ENCODE measurements at regions not wholly inside any gene's neighbourhood (a gene's known extent, or its start where the extent isn't known, plus 50 kb on each side); places are given as distances from the start of the nearest gene placed in this dataset.
A peak's percentile ranks its signal among the peaks of the same experiment; 100 is the strongest.
"Not testable (repeated sequence)": the region's sequence is repeated elsewhere in the genome, so short reads cannot be mapped to it uniquely, and the experiment has no call there.

DNA sequence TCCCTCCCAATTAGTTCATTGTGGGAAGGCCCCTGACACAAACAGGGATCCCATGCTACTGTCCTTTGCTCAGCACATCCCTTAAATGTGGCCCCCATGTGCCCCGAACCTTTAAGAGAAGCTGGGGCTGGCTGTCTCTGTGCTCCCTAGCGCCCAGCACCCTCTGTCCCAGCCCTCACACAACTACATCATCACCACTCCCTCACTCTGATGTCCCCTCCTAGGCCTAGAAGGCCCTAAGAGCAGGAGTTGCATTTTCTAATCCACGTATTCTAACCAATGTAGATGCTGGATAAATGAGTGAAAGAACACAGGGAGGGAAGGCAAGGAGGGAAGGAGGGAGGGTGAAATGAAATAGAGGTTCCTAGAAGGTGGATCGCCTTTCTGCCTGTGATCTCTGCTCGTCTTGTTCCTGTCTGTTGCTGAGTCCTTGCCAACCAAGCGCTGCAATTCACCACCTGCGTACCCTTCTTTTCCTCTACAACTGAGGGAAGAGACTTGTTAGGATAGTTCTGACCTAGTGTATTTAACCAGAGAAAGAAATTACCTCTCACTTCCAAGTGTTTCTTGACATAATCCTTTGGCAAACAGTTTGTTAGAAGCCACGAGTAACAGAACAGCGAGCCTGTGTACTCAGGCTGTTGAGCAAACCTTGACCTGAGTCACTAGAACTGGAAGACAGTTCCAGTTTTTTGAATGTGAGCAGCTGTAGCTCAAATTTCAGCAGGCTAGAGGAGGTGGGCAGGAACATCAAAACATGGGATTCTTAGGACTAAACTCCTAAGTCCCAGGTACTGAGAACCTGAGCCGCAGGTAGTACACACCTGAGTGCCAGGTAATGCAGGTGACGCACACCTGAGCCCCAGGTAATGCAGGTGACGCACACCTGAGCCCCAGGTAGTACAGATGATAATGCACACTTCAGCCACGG lies 181.5 kb upstream of the ID2 start:
- no peak for DNase-seq (ENCODE audit: low spot score)

GRCh38 chr2:8501061-8501720 lies 180.7 kb upstream of the ID2 start:
- DNase-seq (ENCODE audit: low spot score): no peak

DNA sequence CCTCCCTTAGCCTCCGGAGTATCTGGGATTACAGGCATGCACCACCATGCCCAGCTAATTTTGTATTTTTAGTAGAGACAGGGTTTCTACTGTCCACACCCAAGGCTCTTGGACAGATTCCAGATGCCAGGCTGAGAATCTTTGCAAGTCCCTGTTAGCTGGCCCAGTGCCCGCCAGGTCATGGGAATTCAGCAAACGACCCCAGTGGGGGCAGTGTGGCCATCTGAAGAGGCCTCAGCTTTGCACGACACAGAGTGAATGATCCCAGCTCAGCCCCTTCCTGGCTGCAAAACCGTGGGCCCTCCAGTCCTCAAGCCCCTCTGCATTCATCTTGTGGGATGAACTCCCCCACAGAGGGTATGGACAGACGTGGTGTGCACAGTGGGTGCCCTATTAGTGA lies 179.5 kb upstream of the ID2 start:
- no peak for DNase-seq (ENCODE audit: low spot score)

- DNase-seq (ENCODE audit: low spot score): no peak
Observed at GRCh38 chr2:8505311-8505920, 176.4 kb upstream of the ID2 start.

GRCh38 chr2:8506746-8507145 lies 175.1 kb upstream of the ID2 start:
- no peak for DNase-seq (ENCODE audit: low spot score)

DNA sequence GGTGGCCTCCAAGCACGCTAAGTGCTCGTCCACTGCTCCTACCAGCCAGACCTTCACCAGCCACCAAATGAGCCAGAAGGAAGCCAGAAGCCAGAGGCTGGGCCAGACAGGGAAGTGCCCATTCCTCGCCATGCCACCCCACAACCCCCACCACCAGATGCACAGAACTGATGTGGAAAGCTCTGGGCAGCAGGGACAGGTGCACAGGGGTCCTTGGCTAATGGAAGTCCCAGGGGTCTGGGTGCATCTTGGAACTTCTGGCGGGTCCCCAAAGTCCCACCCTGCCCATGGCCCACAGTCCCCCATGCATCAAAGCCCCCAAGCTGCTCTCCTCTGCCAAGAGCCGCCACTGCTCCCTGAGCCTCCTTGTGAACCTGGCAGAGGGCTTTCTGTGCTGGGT lies 173.1 kb upstream of the ID2 start:
- DNase-seq (ENCODE audit: low spot score): no peak

GRCh38 chr2:8509621-8510020 lies 172.2 kb upstream of the ID2 start:
- DNase-seq (ENCODE audit: low spot score): no peak

DNA sequence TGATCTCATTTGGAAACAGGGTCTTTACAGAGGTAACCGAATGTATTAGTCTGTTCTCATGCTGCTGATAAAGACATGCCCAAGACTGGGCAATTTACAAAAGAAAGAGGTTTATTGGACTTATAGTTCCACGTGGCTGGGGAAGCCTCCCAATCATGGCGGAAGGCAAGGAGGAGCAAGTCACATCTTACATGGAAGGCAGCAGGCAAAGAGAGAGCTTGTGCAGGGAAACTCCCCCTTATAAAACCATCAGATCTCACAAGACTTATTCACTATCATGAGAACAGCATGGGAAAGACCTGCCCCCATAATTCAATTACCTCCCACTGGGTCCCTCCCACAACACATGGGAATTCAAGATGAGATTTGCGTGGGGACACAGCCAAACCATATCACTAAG lies 171.8 kb upstream of the ID2 start:
- DNase-seq (ENCODE audit: low spot score): not testable (repeated sequence)

- DNase-seq (ENCODE audit: low spot score): no peak
Observed at GRCh38 chr2:8510519-8510918, 171.3 kb upstream of the ID2 start.

GRCh38 chr2:8511868-8512612 lies 169.8 kb upstream of the ID2 start:
- DNase-seq (ENCODE audit: low spot score): peak; percentile 83

- DNase-seq (ENCODE audit: low spot score): no peak
Observed at GRCh38 chr2:8513601-8514273, 168.1 kb upstream of the ID2 start.

DNA sequence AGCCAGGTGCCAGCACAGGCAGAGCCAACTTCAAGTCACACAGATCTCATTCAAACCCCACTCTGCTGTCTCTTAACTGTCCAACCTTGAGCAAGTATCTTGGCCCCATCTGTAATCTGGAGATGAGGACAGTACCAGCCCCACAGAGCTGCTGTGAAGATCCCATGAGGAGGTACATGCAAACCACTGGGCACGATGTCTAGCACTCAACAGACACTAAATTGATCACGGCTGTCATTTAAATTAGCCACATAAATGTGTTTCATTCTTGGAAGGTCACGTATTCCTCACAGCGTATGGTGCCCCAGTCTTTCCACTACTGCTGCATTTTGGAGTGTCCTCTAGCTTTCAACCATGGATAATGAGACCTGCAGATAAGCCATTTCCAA lies 167.6 kb upstream of the ID2 start:
- no peak for DNase-seq (ENCODE audit: low spot score)

- DNase-seq (ENCODE audit: low spot score): no peak
Observed at GRCh38 chr2:8514796-8515758, 166.8 kb upstream of the ID2 start.

GRCh38 chr2:8515864-8516533 lies 165.9 kb upstream of the ID2 start:
- no peak for DNase-seq (ENCODE audit: low spot score)

DNA sequence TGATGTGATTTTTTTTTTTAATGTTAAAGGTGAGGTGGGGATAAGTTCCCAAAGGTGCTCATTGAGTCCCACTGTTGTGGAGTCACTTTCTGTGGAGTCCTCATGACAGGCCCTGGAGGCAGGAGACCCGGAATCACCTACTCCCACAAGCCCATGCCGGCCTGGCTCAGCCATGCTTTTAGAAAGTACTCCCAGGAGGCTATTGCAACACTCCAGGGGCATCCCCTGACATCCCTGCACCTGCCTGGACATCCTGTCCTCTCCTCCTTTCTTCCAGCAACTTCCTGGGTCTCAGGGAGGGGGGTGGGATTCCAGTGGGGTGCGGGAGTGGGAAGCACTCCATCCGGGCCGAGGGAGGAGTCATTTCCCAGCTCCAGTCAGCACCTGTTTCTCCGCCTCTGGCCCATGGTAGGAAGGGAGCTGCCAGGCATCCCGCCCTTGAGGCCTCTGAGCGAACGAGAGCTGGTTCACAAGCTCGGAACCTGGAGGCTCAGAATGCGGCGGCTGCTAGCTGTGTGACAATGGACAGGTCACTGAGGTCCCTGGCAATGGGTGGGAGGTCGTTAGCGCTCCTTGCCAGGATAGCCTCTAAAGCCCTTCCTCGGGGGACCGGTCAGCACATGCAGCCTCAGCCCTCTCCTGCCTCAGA lies 163.9 kb upstream of the ID2 start:
- DNase-seq (ENCODE audit: low spot score): no peak

- DNase-seq (ENCODE audit: low spot score): no peak
Observed at GRCh38 chr2:8518979-8519668, 162.7 kb upstream of the ID2 start.

DNA sequence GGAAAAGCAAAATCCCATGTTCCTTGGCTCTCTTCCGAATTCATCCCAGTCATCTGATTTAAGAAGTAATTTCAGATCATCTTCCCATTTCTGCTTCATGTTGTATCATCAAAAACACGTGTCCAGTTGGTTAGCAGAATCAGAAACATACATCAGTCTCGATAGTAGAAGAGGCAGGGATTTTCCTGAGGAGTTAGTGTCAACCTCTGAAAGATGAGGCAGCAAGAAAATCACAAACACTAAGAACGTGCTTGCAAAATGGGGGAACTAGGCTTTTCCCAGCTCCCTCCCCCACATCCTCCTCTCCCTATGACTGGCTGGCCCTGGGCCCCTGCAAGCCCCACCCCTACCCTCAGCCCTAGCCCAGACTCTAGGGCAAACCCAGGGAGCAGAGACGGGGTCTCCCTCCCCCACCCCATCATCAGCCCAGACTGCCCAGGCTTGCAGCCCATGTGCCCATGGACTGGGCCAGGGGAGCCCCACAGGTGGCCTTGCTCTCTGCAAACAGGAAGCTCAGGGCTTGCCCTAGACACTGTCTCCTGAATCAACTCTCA lies 161.0 kb upstream of the ID2 start:
- no peak for DNase-seq (ENCODE audit: low spot score)

DNA sequence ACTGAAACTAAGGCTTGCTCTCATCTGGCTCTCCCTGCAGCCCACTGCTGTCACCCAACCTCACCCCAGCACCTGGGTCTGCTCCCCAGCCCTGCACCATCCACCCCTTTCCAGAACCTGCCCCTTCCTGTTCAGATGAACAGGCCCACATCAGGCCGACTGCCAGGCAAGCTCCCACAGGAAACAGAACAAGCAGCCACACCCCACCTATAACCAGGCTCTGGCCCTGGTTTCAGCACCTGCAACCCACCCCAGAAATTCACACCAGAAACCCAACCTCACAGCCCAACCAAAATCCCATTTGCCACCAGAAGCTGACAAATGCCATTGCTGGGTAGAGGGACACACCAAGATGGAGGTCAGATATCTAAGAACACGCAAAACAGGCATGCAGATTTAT lies 159.2 kb upstream of the ID2 start:
- DNase-seq (ENCODE audit: low spot score): no peak

- DNase-seq (ENCODE audit: low spot score): no peak
Observed at GRCh38 chr2:8524388-8524787, 157.5 kb upstream of the ID2 start.
